H9 (cell line): ENCODE measurements at regions not wholly inside any gene's neighbourhood (a gene's known extent, or its start where the extent isn't known, plus 50 kb on each side); places are given as distances from the start of the nearest gene placed in this dataset.

ENCODE experiments used
- DNase-seq: peaks from one replicate; pipeline ENCODE4 v3.0.0-alpha.2; 2017
- H2AFZ ChIP-seq: one replicate; pipeline ENCODE4 v1.6.1; 2013; ENCODE audit warnings: mild to moderate bottlenecking, low read length, control low read depth, moderate library complexity
- H2AK5ac ChIP-seq: 2 replicates; pipeline ENCODE4 v1.6.1; 2013; ENCODE audit warnings: low read length, control low read depth, mixed read lengths; ENCODE audit not compliant: insufficient read length
- H2BK120ac ChIP-seq: one replicate; pipeline ENCODE4 v1.6.1; 2013; ENCODE audit warnings: low read depth, mild to moderate bottlenecking, low read length, control low read depth, inconsistent platforms; ENCODE audit not compliant: poor library complexity, severe bottlenecking
- H2BK12ac ChIP-seq: 2 replicates; pipeline ENCODE4 v1.6.1; 2013; ENCODE audit warnings: low read length, control low read depth, mixed read lengths, low read depth; ENCODE audit not compliant: insufficient read length
- H2BK15ac ChIP-seq: 2 replicates; pipeline ENCODE4 v1.6.1; 2013; ENCODE audit warnings: low read depth, low read length, control low read depth
- H2BK20ac ChIP-seq: one replicate; pipeline ENCODE4 v1.6.1; 2013; ENCODE audit warnings: low read depth, mild to moderate bottlenecking, low read length, control low read depth, inconsistent platforms; ENCODE audit not compliant: poor library complexity, severe bottlenecking
- H2BK5ac ChIP-seq: 2 replicates; pipeline ENCODE4 v1.6.1; 2013; ENCODE audit warnings: low read length, control low read depth, mixed read lengths; ENCODE audit not compliant: insufficient read length
- H3K14ac ChIP-seq: 2 replicates; pipeline ENCODE4 v1.6.1; 2013; ENCODE audit warnings: low read length, control low read depth; ENCODE audit not compliant: insufficient read depth
- H3K18ac ChIP-seq: 2 replicates; pipeline ENCODE4 v1.6.1; 2013; ENCODE audit warnings: low read depth, mild to moderate bottlenecking, mixed read lengths, low read length, control low read depth; ENCODE audit not compliant: insufficient read length
- H3K23ac ChIP-seq: 2 replicates; pipeline ENCODE4 v1.6.1; 2013; ENCODE audit warnings: low read length, control low read depth, mixed read lengths, low read depth; ENCODE audit not compliant: insufficient read length
- H3K23me2 ChIP-seq: 2 replicates; pipeline ENCODE4 v1.6.1; 2013; ENCODE audit warnings: low read depth, mild to moderate bottlenecking, mixed read lengths, low read length, control low read depth; ENCODE audit not compliant: insufficient read length, poor library complexity, severe bottlenecking
- H3K27ac ChIP-seq: 2 replicates; pipeline ENCODE4 v1.5.1; 2013; ENCODE audit warnings: low read length, control low read depth, mixed read lengths, low read depth; ENCODE audit not compliant: insufficient read length
- H3K27me3 ChIP-seq: 2 replicates; pipeline ENCODE4 v1.6.1; 2013; ENCODE audit warnings: low read length, control low read depth, inconsistent platforms; ENCODE audit not compliant: insufficient read depth
- H3K4ac ChIP-seq: 2 replicates; pipeline ENCODE4 v1.6.1; 2013; ENCODE audit warnings: low read depth, mild to moderate bottlenecking, control low read depth, inconsistent platforms, low read length, moderate library complexity
- H3K4me1 ChIP-seq: 2 replicates; pipeline ENCODE4 v1.6.1; 2013; ENCODE audit warnings: low read length, control low read depth, inconsistent platforms; ENCODE audit not compliant: insufficient read depth
- H3K4me2 ChIP-seq: 2 replicates; pipeline ENCODE4 v1.6.1; 2013; ENCODE audit warnings: low read length, control low read depth, mixed read lengths; ENCODE audit not compliant: insufficient read length, insufficient read depth
- H3K56ac ChIP-seq: 2 replicates; pipeline ENCODE4 v1.6.1; 2013; ENCODE audit warnings: low read depth, mild to moderate bottlenecking, mixed read lengths, low read length, control low read depth; ENCODE audit not compliant: insufficient read length
- H3K79me1 ChIP-seq: 2 replicates; pipeline ENCODE4 v1.6.1; 2013; ENCODE audit warnings: low read depth, mild to moderate bottlenecking, moderate library complexity, low read length, control low read depth, inconsistent platforms; ENCODE audit not compliant: insufficient read depth, poor library complexity, severe bottlenecking
- H3K79me2 ChIP-seq: 2 replicates; pipeline ENCODE4 v1.6.1; 2013; ENCODE audit warnings: low read length, control low read depth, inconsistent platforms; ENCODE audit not compliant: insufficient read depth
- H3K9ac ChIP-seq: 2 replicates; pipeline ENCODE4 v1.6.1; 2013; ENCODE audit warnings: low read length, control low read depth, mixed read lengths; ENCODE audit not compliant: insufficient read length; ENCODE audit errors: extremely low read depth
- H3K9me3 ChIP-seq: one replicate; pipeline ENCODE4 v1.6.1; 2013; ENCODE audit warnings: low read depth, low read length, inconsistent platforms; ENCODE audit not compliant: control insufficient read depth
- H3T11ph ChIP-seq: one replicate; pipeline ENCODE4 v1.6.1; 2013; ENCODE audit warnings: mild to moderate bottlenecking, low read length, control low read depth, inconsistent platforms
- H4K20me1 ChIP-seq: one replicate; pipeline ENCODE4 v1.6.1; 2013; ENCODE audit not compliant: control insufficient read depth, insufficient read length, insufficient read depth
- H4K5ac ChIP-seq: 2 replicates; pipeline ENCODE4 v1.6.1; 2013; ENCODE audit warnings: low read depth, mild to moderate bottlenecking, mixed read lengths, low read length, control low read depth; ENCODE audit not compliant: insufficient read length
- H4K8ac ChIP-seq: replicated peaks from 2 replicates; pipeline ENCODE4 v1.6.1; 2013; ENCODE audit warnings: low read length, control low read depth, mixed read lengths, low read depth; ENCODE audit not compliant: insufficient read length
- H4K91ac ChIP-seq: 2 replicates; pipeline ENCODE4 v1.6.1; 2013; ENCODE audit warnings: low read depth, mild to moderate bottlenecking, moderate library complexity, mixed read lengths, low read length, control low read depth; ENCODE audit not compliant: insufficient read length
- H3K27ac Mint-ChIP-seq, 3 experiments: 2 replicates in 2 of 3; 3 replicates in 1 of 3; pipeline ENCODE4 v1.8.0; 2020 to 2021; ENCODE audit warnings: mixed read lengths in 3 of 3, mild to moderate bottlenecking in 1 of 3, moderate library complexity in 1 of 3
- H3K27me3 Mint-ChIP-seq: 2 replicates; pipeline ENCODE4 v1.8.0; 2021; ENCODE audit warnings: low read depth, mild to moderate bottlenecking, moderate library complexity, mixed read lengths
- H3K36me3 Mint-ChIP-seq, 3 experiments: 2 replicates in 2 of 3; 3 replicates in 1 of 3; pipeline ENCODE4 v1.8.0; 2020 to 2021; ENCODE audit warnings: low read depth in 3 of 3, mixed read lengths in 3 of 3; ENCODE audit not compliant: insufficient read depth in 1 of 3
- H3K4me1 Mint-ChIP-seq, 2 experiments: 2 replicates each; pipeline ENCODE4 v1.8.0; 2020; ENCODE audit warnings: mixed read lengths in 2 of 2
- H3K4me3 Mint-ChIP-seq, 2 experiments: 2 replicates in 1 of 2; 3 replicates in 1 of 2; pipeline ENCODE4 v1.8.0; 2020 to 2021; ENCODE audit warnings: mild to moderate bottlenecking in 2 of 2, mixed read lengths in 2 of 2, moderate library complexity in 1 of 2
- H3K9me3 Mint-ChIP-seq, 2 experiments: 2 replicates in 1 of 2; 3 replicates in 1 of 2; pipeline ENCODE4 v1.8.0; 2020; ENCODE audit warnings: mild to moderate bottlenecking in 2 of 2, mixed read lengths in 2 of 2, moderate library complexity in 1 of 2
- WGBS: extraction: QIAGEN DNeasy Blood & Tissue Kit; methylation state at CpG from one replicate; pipeline ENCODE4 v1.1.7; 2013; ENCODE audit warnings: missing lambda C conversion rate, low lambda C conversion rate, mixed read lengths; ENCODE audit not compliant: insufficient read length; ENCODE audit errors: extremely low coverage; 5-methylcytosine and 5-hydroxymethylcytosine counted together
- TF ChIP-seq, protein P1 (sequence below): fragments of 200-600 bp; sonication (generic); conservative IDR thresholded peaks from 3 replicates; pipeline ENCODE4 v1.8.0; 2021; ENCODE audit warnings: antibody characterized with exemption, mild to moderate bottlenecking

GRCh38 chrX:65073233-65073632, 97.0 kb upstream of the ZC4H2 start:
- Mint-ChIP-seq H3K27ac (no peak overlapping the region), H3K4me1 (peaks cover 15 to 19% of the 10 kb centered on the region in 2 experiments), H3K9me3 (peaks cover 92 to 95% of the 10 kb centered on the region in 2 experiments), H3K4me3 (no peak overlapping the region), H3K27me3 (peaks cover 1% of the 10 kb centered on the region), H3K36me3 (peaks cover 38 to 81% (median 59%) of the 10 kb centered on the region in 3 experiments)
- Histone ChIP-seq H3K9ac (no peak overlapping the region), H2BK5ac (no peak overlapping the region), H3K9me3 (peaks cover 26% of the 10 kb centered on the region), H2AK5ac (no peak overlapping the region), H2BK12ac (no peak overlapping the region), H3K79me2 (no peaks in the 10 kb centered on the region), H3K4me1 (no peaks in the 10 kb centered on the region), H4K20me1 (no peaks in the 10 kb centered on the region), H4K5ac (no peak overlapping the region), H3K14ac (no peak overlapping the region), H3K56ac (no peak overlapping the region), H3K23ac (no peak overlapping the region), H4K91ac (no peak overlapping the region), H3K27me3 (no peaks in the 10 kb centered on the region), H3T11ph (no peak overlapping the region), H3K4ac (no peak overlapping the region), H3K79me1 (no peaks in the 10 kb centered on the region), H3K18ac (no peak overlapping the region), H3K23me2 (no peaks in the 10 kb centered on the region), H3K4me2 (no peak overlapping the region), H4K8ac (no peak overlapping the region), H2BK20ac (no peak overlapping the region), H2BK15ac (no peak overlapping the region), H3K27ac (no peak overlapping the region), H2BK120ac (no peak overlapping the region), H2AFZ (no peak overlapping the region)
- WGBS: no CpG with 5 or more reads among the region's 3 CpGs
- TF ChIP-seq, protein P1, sequence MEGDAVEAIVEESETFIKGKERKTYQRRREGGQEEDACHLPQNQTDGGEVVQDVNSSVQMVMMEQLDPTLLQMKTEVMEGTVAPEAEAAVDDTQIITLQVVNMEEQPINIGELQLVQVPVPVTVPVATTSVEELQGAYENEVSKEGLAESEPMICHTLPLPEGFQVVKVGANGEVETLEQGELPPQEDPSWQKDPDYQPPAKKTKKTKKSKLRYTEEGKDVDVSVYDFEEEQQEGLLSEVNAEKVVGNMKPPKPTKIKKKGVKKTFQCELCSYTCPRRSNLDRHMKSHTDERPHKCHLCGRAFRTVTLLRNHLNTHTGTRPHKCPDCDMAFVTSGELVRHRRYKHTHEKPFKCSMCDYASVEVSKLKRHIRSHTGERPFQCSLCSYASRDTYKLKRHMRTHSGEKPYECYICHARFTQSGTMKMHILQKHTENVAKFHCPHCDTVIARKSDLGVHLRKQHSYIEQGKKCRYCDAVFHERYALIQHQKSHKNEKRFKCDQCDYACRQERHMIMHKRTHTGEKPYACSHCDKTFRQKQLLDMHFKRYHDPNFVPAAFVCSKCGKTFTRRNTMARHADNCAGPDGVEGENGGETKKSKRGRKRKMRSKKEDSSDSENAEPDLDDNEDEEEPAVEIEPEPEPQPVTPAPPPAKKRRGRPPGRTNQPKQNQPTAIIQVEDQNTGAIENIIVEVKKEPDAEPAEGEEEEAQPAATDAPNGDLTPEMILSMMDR: no peak
- DNase-seq: no peak
